GM21737 (cell line): ENCODE measurements at regions not wholly inside any gene's neighbourhood (a gene's known extent, or its start where the extent isn't known, plus 50 kb on each side); places are given as distances from the start of the nearest gene placed in this dataset.

Experiments
- ATAC-seq: cut with Tn5 transposase; IDR thresholded peaks from one replicate; pipeline ENCODE4 v1.9.1; 2021; ENCODE audit warnings: mild to moderate bottlenecking, moderate library complexity; ENCODE audit not compliant: unreplicated experiment

- ATAC-seq: no peak
Measured at GRCh38 chr12:59088673-59089072, 168.4 kb upstream of the LRIG3 start.

- ATAC-seq: no peak
Measured at GRCh38 chr12:59087691-59088090, 167.4 kb upstream of the LRIG3 start.

- no peak for ATAC-seq
Measured at GRCh38 chr12:59087077-59087673, 166.9 kb upstream of the LRIG3 start.

GRCh38 chr12:59086126-59086525 lies 165.8 kb upstream of the LRIG3 start:
- no peak for ATAC-seq

GRCh38 chr12:59085690-59086089 lies 165.4 kb upstream of the LRIG3 start:
- no peak for ATAC-seq

- no peak for ATAC-seq
Measured at GRCh38 chr12:59084511-59085375, 164.4 kb upstream of the LRIG3 start.

GRCh38 chr12:59082952-59083351 lies 162.6 kb upstream of the LRIG3 start:
- no peak for ATAC-seq

GRCh38 chr12:59080101-59080500 lies 159.8 kb upstream of the LRIG3 start:
- ATAC-seq: no peak

- no peak for ATAC-seq
Measured at GRCh38 chr12:59079472-59079871, 159.2 kb upstream of the LRIG3 start.

- no peak for ATAC-seq
Measured at GRCh38 chr12:59079002-59079401, 158.7 kb upstream of the LRIG3 start.

GRCh38 chr12:59077575-59078426 lies 157.5 kb upstream of the LRIG3 start:
- no peak for ATAC-seq

- no peak for ATAC-seq
Measured at GRCh38 chr12:59077153-59077552, 156.8 kb upstream of the LRIG3 start.

GRCh38 chr12:59076622-59077021 lies 156.3 kb upstream of the LRIG3 start:
- no peak for ATAC-seq

GRCh38 chr12:59075968-59076490 lies 155.7 kb upstream of the LRIG3 start:
- no peak for ATAC-seq

- no peak for ATAC-seq
Measured at GRCh38 chr12:59075141-59075540, 154.8 kb upstream of the LRIG3 start.

- no peak for ATAC-seq
Measured at GRCh38 chr12:59070322-59070933, 150.1 kb upstream of the LRIG3 start.

- ATAC-seq: no peak
Measured at GRCh38 chr12:59069516-59069915, 149.2 kb upstream of the LRIG3 start.

GRCh38 chr12:59068436-59068835 lies 148.1 kb upstream of the LRIG3 start:
- no peak for ATAC-seq

- ATAC-seq: no peak
Measured at GRCh38 chr12:59067083-59067482, 146.8 kb upstream of the LRIG3 start.

- no peak for ATAC-seq
Measured at GRCh38 chr12:59066445-59066844, 146.1 kb upstream of the LRIG3 start.
